ENCODE measurements at regions not wholly inside any gene's neighbourhood (a gene's known extent, or its start where the extent isn't known, plus 50 kb on each side); places are given as distances from the start of the nearest gene placed in this dataset.

DNA sequence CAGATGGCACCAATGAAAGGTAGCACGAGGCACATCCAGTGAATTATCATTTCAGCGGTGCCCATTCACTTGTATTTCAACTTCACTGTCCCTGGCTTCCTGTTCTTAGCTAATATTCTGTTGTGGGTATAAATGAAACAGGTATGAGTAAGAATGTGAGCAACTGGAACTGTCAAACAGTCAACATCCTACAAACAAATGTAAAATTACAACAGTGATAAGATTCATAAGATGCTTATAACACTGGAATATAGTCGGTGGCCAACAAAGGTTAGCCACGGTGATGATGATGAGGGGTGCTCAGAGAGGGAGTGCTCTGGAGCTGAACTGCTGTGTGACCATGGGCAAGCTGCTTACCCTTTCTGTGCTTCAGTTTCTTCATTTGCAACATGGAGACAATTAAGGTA, 74.9 kb upstream of the TOX2 start:
- TF ChIP-seq TCF12 (IDR thresholded peaks at IDR 0.05; ENCODE audit: low read depth) (no peak), EP300 (IDR thresholded peaks at IDR 0.05; ENCODE audit: borderline replicate concordance) (no peak), EGR1 (IDR thresholded peaks at IDR 0.05) (no peak), TAF1 (IDR thresholded peaks at IDR 0.05; ENCODE audit: low read depth) (no peak), YY1 (IDR thresholded peaks at IDR 0.05; ENCODE audit: low read depth) (no peak), CREB1 (IDR thresholded peaks at IDR 0.05; ENCODE audit: low read depth) (no peak), RAD21 (IDR thresholded peaks at IDR 0.05; ENCODE audit: low read depth) (no peak), ZBTB7A (IDR thresholded peaks at IDR 0.05; ENCODE audit: low read depth) (no peak), FOXM1 (IDR thresholded peaks at IDR 0.05; ENCODE audit: borderline replicate concordance, low read depth) (no peak)
- TF ChIP-seq, protein P1, sequence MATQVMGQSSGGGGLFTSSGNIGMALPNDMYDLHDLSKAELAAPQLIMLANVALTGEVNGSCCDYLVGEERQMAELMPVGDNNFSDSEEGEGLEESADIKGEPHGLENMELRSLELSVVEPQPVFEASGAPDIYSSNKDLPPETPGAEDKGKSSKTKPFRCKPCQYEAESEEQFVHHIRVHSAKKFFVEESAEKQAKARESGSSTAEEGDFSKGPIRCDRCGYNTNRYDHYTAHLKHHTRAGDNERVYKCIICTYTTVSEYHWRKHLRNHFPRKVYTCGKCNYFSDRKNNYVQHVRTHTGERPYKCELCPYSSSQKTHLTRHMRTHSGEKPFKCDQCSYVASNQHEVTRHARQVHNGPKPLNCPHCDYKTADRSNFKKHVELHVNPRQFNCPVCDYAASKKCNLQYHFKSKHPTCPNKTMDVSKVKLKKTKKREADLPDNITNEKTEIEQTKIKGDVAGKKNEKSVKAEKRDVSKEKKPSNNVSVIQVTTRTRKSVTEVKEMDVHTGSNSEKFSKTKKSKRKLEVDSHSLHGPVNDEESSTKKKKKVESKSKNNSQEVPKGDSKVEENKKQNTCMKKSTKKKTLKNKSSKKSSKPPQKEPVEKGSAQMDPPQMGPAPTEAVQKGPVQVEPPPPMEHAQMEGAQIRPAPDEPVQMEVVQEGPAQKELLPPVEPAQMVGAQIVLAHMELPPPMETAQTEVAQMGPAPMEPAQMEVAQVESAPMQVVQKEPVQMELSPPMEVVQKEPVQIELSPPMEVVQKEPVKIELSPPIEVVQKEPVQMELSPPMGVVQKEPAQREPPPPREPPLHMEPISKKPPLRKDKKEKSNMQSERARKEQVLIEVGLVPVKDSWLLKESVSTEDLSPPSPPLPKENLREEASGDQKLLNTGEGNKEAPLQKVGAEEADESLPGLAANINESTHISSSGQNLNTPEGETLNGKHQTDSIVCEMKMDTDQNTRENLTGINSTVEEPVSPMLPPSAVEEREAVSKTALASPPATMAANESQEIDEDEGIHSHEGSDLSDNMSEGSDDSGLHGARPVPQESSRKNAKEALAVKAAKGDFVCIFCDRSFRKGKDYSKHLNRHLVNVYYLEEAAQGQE (IDR thresholded peaks at IDR 0.05; ENCODE audit: low read depth), result no peak
- TF ChIP-seq, protein P2, sequence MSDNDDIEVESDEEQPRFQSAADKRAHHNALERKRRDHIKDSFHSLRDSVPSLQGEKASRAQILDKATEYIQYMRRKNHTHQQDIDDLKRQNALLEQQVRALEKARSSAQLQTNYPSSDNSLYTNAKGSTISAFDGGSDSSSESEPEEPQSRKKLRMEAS (IDR thresholded peaks at IDR 0.05), result no peak
